SHP77 (cell line): ENCODE measurements at regions not wholly inside any gene's neighbourhood (a gene's known extent, or its start where the extent isn't known, plus 50 kb on each side); places are given as distances from the start of the nearest gene placed in this dataset.
"Not testable (repeated sequence)": the region's sequence is repeated elsewhere in the genome, so short reads cannot be mapped to it uniquely, and the experiment has no call there.

Experiments
- DNase-seq, 2 experiments: peaks; one replicate each; lab custom pipeline; 2025; lab: John Stamatoyannopoulos, UW

GRCh38 chr18:1043039-1043438 is 138.4 kb downstream of the ADCYAP1 start:
- not testable (repeated sequence) for DNase-seq

GRCh38 chr18:1045658-1046057 is 141.0 kb downstream of the ADCYAP1 start:
- no peak for DNase-seq

- no peak for DNase-seq
Observed at GRCh38 chr18:1047406-1047805, 142.7 kb downstream of the ADCYAP1 start.

GRCh38 chr18:1048032-1048431 is 143.4 kb downstream of the ADCYAP1 start:
- no peak for DNase-seq

- no peak for DNase-seq
Observed at GRCh38 chr18:1049173-1049572, 144.5 kb downstream of the ADCYAP1 start.

GRCh38 chr18:1050012-1050657 is 145.5 kb downstream of the ADCYAP1 start:
- no peak for DNase-seq

GRCh38 chr18:1052301-1052700 is 147.6 kb downstream of the ADCYAP1 start:
- no peak for DNase-seq

- DNase-seq: no peak
Observed at GRCh38 chr18:1053331-1054315, 149.0 kb downstream of the ADCYAP1 start.

- no peak for DNase-seq
Observed at GRCh38 chr18:1056404-1056803, 151.7 kb downstream of the ADCYAP1 start.

- no peak for DNase-seq
Observed at GRCh38 chr18:1057367-1057766, 152.7 kb downstream of the ADCYAP1 start.

- no peak for DNase-seq
Observed at GRCh38 chr18:1062588-1062987, 157.9 kb downstream of the ADCYAP1 start.

- DNase-seq: peak; percentile 51 to 69
Observed at GRCh38 chr18:1075322-1075721, 170.7 kb downstream of the ADCYAP1 start.

GRCh38 chr18:1075876-1076275 is 171.2 kb downstream of the ADCYAP1 start:
- no peak for DNase-seq

- DNase-seq: peak in 1 of 2 experiments; percentile 6
Observed at GRCh38 chr18:1078301-1078700, 173.6 kb downstream of the ADCYAP1 start.

- DNase-seq: not testable (repeated sequence)
Observed at GRCh38 chr18:1083675-1084074, 179.0 kb downstream of the ADCYAP1 start.

GRCh38 chr18:1090758-1091157 is 186.1 kb downstream of the ADCYAP1 start:
- DNase-seq: no peak

- DNase-seq: no peak
Observed at GRCh38 chr18:1092228-1092627, 187.6 kb downstream of the ADCYAP1 start.

GRCh38 chr18:1094409-1094808 is 189.7 kb downstream of the ADCYAP1 start:
- no peak for DNase-seq

GRCh38 chr18:1097991-1098735 is 193.5 kb downstream of the ADCYAP1 start:
- not testable (repeated sequence) for DNase-seq

- DNase-seq: peak; percentile 4 to 23
Observed at GRCh38 chr18:1102848-1103247, 198.2 kb downstream of the ADCYAP1 start.

- DNase-seq: peak; percentile 23 to 57
Observed at GRCh38 chr18:1103537-1103936, 198.9 kb downstream of the ADCYAP1 start.

- peak in 1 of 2 experiments; percentile 2 for DNase-seq
Observed at GRCh38 chr18:1104181-1104881, 199.7 kb downstream of the ADCYAP1 start.
